Body of pancreas (tissue), 4 donors: ENCODE measurements at regions not wholly inside any gene's neighbourhood (a gene's known extent, or its start where the extent isn't known, plus 50 kb on each side); places are given as distances from the start of the nearest gene placed in this dataset.

Experiments
- ATAC-seq: fragments of 150-250 bp; one replicate; pipeline ENCODE4 v1.9.1; 2016
- DNase-seq, 4 donors: peaks; one replicate each; pipeline ENCODE4 v3.0.0-alpha.2; 2019
- H3K27ac ChIP-seq, 4 donors: fragments of 200-600 bp; sonication (generic); 1 replicate in 3 of 4; 2 replicates in 1 of 4; pipeline versions ENCODE4 v1.5.1 to v1.6.1; 2016 to 2019; ENCODE audit warnings: mild to moderate bottlenecking in 1 of 4, mixed read lengths in 1 of 4, moderate library complexity in 1 of 4
- H3K27me3 ChIP-seq, 2 donors: fragments of 200-600 bp; sonication (generic); one replicate each; pipeline ENCODE4 v1.6.0; 2016; ENCODE audit warnings: mild to moderate bottlenecking in 1 of 2
- H3K36me3 ChIP-seq, 2 donors: fragments of 200-600 bp; sonication (generic); replicated peaks in 1 of 2; 2 replicates each; pipeline ENCODE4 v1.5.1; 2016; ENCODE audit warnings: low read depth in 2 of 2; ENCODE audit not compliant: insufficient read depth in 1 of 2
- H3K4me1 ChIP-seq: fragments of 200-600 bp; sonication (generic); one replicate; pipeline ENCODE4 v1.6.0; 2016
- H3K4me3 ChIP-seq, 2 donors: fragments of 200-600 bp; sonication (generic); 1 replicate in 1 of 2; 2 replicates in 1 of 2; pipeline ENCODE4 v1.5.1; 2016 to 2019
- H3K9me3 ChIP-seq, 3 donors: fragments of 200-600 bp; sonication (generic); 1 replicate in 2 of 3; 2 replicates in 1 of 3; pipeline ENCODE4 v1.5.1; 2016
- POLR2A ChIP-seq, 3 donors: fragments of 450-650 bp; IDR thresholded peaks; one replicate each; pipeline ENCODE4 v1.6.1; 2016; ENCODE audit warnings: antibody characterized with exemption in 3 of 3, mild to moderate bottlenecking in 2 of 3
- WGBS, 2 donors: methylation state at CpG; one replicate each; pipeline ENCODE4 v1.1.5; 2017; 5-methylcytosine and 5-hydroxymethylcytosine counted together
- intact Hi-C: fragments of 100-400 bp; cut with DNase I; formaldehyde crosslinking; loops from one replicate; pipeline ENCODE4 v1.15.1; 2023
- TF ChIP-seq, protein P1 (sequence below), 7 experiments: fragments of 450-650 bp in 4 of 7; fragments of 200-600 bp in 3 of 7; sonication (generic) in 3 of 7; IDR thresholded peaks; one replicate each; pipeline ENCODE4 v1.5.1; 2016 to 2019; ENCODE audit warnings: antibody characterized with exemption in 7 of 7

DNA sequence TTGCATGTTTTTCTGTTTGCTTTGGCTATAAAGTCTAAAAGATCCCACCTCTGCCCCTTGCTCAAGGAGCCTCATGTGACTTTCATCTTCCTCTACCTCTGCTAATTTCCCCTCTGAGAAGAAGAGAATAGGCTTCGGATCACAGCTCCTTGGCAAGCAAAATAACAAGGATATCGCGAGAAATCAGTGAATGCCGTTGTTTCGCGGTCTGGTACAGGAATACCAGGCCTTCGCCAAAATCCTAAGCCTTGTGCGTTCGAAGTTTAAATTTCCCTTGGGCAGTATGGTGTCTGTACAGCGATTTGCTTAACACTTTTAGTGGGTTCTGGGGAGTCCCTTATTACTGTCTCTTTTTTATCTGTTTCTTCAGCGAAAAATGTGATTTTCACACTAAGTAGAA lies 142.3 kb downstream of the IRF8 start:
- DNase-seq (no peak), ATAC-seq (no peak)
- Histone ChIP-seq H3K27ac (no peak overlapping the region), H3K9me3 (no peaks in the 10 kb centered on the region), H3K4me3 (no peak overlapping the region), H3K27me3 (no peaks in the 10 kb centered on the region), H3K36me3 (no peaks in the 10 kb centered on the region), H3K4me1 (peaks cover 7% of the 10 kb centered on the region)
- TF ChIP-seq, protein P1, sequence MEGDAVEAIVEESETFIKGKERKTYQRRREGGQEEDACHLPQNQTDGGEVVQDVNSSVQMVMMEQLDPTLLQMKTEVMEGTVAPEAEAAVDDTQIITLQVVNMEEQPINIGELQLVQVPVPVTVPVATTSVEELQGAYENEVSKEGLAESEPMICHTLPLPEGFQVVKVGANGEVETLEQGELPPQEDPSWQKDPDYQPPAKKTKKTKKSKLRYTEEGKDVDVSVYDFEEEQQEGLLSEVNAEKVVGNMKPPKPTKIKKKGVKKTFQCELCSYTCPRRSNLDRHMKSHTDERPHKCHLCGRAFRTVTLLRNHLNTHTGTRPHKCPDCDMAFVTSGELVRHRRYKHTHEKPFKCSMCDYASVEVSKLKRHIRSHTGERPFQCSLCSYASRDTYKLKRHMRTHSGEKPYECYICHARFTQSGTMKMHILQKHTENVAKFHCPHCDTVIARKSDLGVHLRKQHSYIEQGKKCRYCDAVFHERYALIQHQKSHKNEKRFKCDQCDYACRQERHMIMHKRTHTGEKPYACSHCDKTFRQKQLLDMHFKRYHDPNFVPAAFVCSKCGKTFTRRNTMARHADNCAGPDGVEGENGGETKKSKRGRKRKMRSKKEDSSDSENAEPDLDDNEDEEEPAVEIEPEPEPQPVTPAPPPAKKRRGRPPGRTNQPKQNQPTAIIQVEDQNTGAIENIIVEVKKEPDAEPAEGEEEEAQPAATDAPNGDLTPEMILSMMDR (IDR thresholded peaks at IDR 0.05), result no peak
- no peak for TF ChIP-seq POLR2A (IDR thresholded peaks at IDR 0.05)
- 77 to 80% methylated on average over 11 of the region's 11 CpGs for WGBS, 2 donors
- intact Hi-C loops, result no loop called here

DNA sequence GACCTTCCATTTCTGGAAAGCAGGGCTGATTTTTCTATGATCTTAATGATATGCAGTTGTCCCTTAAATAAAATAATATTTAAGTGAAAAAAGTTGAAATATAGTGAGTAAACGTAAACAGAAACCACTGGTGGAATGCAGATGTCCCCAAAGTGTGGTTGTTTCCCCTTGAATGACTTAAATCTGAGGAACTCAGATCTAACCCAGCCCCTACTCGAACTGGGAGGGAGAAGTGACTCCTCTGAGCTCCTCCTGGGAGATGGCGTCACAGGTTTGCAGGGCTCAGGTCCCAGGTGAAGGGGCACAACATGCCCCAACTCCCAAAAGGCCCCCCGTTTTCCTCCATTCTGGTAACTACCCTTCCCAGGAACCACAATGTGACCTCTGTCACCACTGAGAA lies 142.8 kb downstream of the IRF8 start:
- Histone ChIP-seq H3K27me3 (no peaks in the 10 kb centered on the region), H3K27ac (no peak overlapping the region), H3K36me3 (no peaks in the 10 kb centered on the region), H3K9me3 (no peaks in the 10 kb centered on the region), H3K4me3 (no peak overlapping the region), H3K4me1 (peaks cover 7% of the 10 kb centered on the region)
- intact Hi-C loops, result no loop called here
- DNase-seq (peak in 1 of 4 donors; percentile 4), ATAC-seq (no peak)
- TF ChIP-seq, protein P1 (IDR thresholded peaks at IDR 0.05), result no peak
- TF ChIP-seq POLR2A (IDR thresholded peaks at IDR 0.05), result no peak
- 35 to 75% methylated on average over 4 of the region's 4 CpGs for WGBS, 2 donors

DNA sequence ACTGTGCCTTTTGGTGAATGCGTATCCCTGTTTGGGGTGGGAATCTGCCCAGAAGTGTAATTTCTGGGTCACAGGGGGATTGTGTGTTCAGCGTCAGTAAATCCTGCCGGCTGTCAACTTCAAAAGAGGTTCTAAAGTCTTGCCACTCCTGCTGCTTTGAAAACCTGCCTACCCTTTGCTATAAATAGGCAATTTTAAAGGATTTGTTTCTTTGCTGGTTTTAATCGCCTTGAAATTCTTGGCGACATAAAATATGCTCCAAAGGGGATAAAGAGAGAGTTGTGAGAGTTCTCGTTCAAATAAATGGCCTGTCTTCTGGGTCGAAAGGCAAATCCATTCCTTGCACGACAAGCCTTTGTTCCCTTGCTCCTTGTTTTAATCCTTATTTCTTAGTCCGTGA lies 143.4 kb downstream of the IRF8 start:
- no peak for TF ChIP-seq POLR2A (IDR thresholded peaks at IDR 0.05)
- TF ChIP-seq, protein P1 (IDR thresholded peaks at IDR 0.05), result no peak
- no peaks in the 10 kb centered on the region for H3K36me3 ChIP-seq
- WGBS, 2 donors, result 55 to 67% methylated on average over 9 of the region's 9 CpGs
- H3K9me3 ChIP-seq, result no peaks in the 10 kb centered on the region
- ATAC-seq (no peak), DNase-seq (no peak)
- H3K4me1 ChIP-seq, result peaks cover 7% of the 10 kb centered on the region
- intact Hi-C loops, result no loop called here
- H3K27me3 ChIP-seq, result no peaks in the 10 kb centered on the region
- no peak overlapping the region for H3K4me3 ChIP-seq
- H3K27ac ChIP-seq, result no peak overlapping the region

DNA sequence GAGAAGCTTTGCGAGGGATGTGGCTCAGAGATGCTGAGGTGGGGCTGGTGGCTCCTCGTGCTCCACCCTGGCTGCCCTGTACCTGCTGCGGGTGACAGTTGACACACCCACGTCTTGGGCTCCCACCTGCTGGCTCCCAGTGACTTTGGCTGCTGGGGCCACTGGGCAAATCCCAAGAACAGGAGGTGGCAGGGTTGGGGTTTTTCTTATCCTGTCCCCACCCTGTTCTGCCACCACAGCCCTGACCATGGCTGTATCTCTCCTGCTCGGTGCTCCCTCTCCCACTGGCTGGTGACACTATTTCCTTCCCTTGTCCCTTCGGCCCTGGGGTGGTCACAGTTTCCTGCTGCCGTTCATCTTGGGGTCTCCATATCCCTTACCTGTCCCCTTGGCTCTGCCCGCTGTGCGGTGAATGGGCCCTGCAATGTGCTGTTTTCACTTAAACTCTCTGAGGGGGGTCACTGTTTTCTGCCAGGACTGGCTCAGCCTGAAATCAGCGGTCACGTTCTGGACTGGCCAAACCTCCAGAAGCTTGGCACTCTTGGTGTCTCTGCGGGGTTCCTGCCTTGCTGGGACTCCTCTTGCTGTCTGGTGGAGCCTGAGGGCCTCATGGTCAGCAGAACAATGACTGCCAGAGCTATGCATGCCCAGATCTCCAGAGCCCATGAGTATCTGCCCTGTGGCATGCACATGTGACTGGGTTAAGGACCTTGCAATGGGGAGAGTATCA lies 144.2 kb downstream of the IRF8 start:
- Histone ChIP-seq H3K27me3 (no peaks in the 10 kb centered on the region), H3K27ac (no peak overlapping the region), H3K9me3 (no peaks in the 10 kb centered on the region), H3K4me1 (peaks cover 7% of the 10 kb centered on the region), H3K4me3 (no peak overlapping the region), H3K36me3 (no peaks in the 10 kb centered on the region)
- ATAC-seq, result no peak
- TF ChIP-seq, protein P1 (IDR thresholded peaks at IDR 0.05), result no peak
- TF ChIP-seq POLR2A (IDR thresholded peaks at IDR 0.05), result no peak
- 69 to 77% methylated on average over 11 to 12 of the region's 12 CpGs for WGBS, 2 donors
- peak in 1 of 4 donors; percentile 5 for DNase-seq
- intact Hi-C loops, result no loop called here

DNA sequence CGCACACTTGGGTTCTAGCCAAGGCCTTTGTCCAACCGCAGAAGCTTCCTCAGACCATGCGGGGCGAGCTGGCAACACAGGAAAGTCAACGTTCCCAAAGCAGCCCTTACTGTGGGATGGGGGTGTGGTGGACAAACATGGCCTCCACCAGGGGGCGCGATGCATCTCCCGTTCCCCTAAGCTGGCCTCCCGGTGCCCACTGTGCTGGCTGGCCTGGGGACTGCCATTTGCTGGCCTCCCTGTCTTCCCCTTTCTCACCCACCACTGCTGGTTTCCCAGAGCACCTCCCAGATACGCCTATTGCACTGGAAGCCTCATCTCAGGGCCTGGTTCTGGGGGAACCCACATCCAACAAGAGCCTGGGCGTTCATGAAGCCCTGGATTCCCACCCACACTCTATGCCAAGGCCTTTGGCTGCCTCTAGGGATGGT lies 145.3 kb downstream of the IRF8 start:
- peak in 3 of 4 donors; percentile 22 to 39 (median 23) for DNase-seq
- Histone ChIP-seq H3K27ac (no peak overlapping the region), H3K9me3 (no peaks in the 10 kb centered on the region), H3K36me3 (no peaks in the 10 kb centered on the region), H3K27me3 (no peaks in the 10 kb centered on the region), H3K4me3 (no peak overlapping the region), H3K4me1 (no peaks in the 10 kb centered on the region)
- 36 to 37% methylated on average over 6 to 11 of the region's 11 CpGs for WGBS, 2 donors
- TF ChIP-seq POLR2A (IDR thresholded peaks at IDR 0.05), result no peak
- TF ChIP-seq, protein P1 (IDR thresholded peaks at IDR 0.05), result peak in 3 of 7 experiments; percentile 13 to 30 (median 30)
- intact Hi-C loops, result no loop called here
- no peak for ATAC-seq
